GM13977 (cell line): ENCODE measurements at regions not wholly inside any gene's neighbourhood (a gene's known extent, or its start where the extent isn't known, plus 50 kb on each side); places are given as distances from the start of the nearest gene placed in this dataset.
"Not testable (repeated sequence)": the region's sequence is repeated elsewhere in the genome, so short reads cannot be mapped to it uniquely, and the experiment has no call there.

Experiments used
- DNase-seq: peaks from one replicate; pipeline ENCODE4 v3.0.0; 2012; ENCODE audit warnings: low spot score
- in situ Hi-C: fragments of 300-500 bp; cut with MboI; formaldehyde crosslinking; loops from one replicate; pipeline ENCODE4 v1.12.0; 2022; ENCODE audit warnings: low sequenced_read_pairs, low pct_unique_long_range_greater_than_20kb, mixed read lengths, inconsistent platforms; ENCODE audit not compliant: unreplicated experiment
- TF ChIP-seq, protein P1 (sequence below): IDR thresholded peaks from 2 replicates; pipeline ENCODE4 v1.5.1; 2012; ENCODE audit warnings: mild to moderate bottlenecking, control low read depth; ENCODE audit not compliant: insufficient read depth; ENCODE audit errors: extremely low read depth, missing control alignments

DNA sequence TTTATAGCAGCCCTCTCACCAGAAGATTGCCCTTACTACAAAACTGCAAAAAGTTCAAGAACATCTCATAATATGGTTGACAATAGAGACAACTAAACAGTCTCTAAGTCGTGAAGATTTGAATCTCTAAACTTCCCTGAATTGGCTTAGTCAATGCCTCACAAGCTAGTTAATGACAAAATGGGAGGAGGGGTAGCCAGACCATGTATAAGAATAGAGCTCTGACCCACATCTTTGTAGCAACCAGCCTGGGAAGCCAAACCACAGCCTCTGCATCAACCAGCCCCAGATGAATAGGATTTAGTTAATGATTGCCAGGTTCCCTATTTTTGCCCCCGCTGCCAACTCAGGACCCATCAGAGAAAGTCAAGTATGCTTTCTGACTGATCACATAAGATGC is 1265.9 kb upstream of the PCDH10 start:
- DNase-seq, in situ Hi-C loops: not testable (repeated sequence)

DNA sequence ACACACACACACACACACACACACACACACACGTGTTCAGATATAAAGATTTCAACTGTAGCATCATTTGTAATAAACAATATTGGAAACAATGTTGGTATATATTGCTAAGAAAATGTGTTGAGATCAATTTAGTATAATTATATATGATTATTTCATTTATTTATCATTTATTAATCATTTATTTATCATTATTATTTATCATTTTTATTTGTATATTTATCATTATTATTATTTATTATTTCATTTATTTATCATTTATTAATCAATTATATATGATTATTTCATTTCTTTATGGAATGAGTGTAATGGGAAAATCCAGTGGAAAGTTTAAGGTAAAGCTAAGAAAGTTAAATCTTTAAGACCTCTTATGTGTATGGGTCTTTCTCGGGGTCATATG is 1223.4 kb upstream of the PCDH10 start:
- in situ Hi-C loops, DNase-seq: not testable (repeated sequence)

DNA sequence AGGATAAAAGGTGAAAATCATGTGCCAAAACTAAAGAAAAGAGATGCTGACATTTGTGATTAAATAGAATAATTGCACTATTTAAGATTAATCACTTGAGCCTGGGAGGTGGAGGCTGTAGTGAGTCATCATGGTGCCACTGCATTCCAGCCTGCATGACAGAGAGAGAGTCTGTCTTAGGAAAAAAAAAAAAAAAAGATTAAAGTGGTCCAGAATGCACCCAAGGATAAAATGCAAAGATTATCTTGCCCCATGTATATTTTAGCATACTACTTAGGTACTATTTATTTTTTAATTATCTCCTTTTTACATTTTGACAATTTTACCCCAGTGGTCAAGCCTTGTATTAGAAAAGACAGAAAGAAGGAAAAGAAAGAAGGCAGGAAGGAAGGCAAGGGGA is 1181.4 kb upstream of the PCDH10 start:
- in situ Hi-C loops, DNase-seq: not testable (repeated sequence)

DNA sequence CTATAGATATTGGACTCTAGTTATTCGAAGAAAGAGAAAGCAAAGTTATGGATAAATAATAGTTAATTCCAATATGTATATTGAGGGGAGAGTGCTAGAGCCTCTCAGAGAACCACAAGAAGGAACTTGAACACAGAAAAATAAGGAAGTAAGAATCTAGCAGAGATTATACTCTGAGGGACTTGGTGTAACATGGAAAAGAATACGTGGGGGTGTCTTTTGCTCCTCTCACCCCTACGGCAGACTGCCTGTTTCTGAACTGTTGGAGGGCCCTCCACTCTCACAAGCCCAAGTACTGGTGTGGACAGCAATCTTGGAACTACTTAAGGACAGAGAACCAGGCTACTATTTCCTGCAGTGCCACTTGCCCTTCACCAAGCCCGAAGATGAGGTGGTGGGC is 1174.4 kb upstream of the PCDH10 start:
- DNase-seq, result no peak
- in situ Hi-C loops, result no loop called here
- TF ChIP-seq, protein P1, sequence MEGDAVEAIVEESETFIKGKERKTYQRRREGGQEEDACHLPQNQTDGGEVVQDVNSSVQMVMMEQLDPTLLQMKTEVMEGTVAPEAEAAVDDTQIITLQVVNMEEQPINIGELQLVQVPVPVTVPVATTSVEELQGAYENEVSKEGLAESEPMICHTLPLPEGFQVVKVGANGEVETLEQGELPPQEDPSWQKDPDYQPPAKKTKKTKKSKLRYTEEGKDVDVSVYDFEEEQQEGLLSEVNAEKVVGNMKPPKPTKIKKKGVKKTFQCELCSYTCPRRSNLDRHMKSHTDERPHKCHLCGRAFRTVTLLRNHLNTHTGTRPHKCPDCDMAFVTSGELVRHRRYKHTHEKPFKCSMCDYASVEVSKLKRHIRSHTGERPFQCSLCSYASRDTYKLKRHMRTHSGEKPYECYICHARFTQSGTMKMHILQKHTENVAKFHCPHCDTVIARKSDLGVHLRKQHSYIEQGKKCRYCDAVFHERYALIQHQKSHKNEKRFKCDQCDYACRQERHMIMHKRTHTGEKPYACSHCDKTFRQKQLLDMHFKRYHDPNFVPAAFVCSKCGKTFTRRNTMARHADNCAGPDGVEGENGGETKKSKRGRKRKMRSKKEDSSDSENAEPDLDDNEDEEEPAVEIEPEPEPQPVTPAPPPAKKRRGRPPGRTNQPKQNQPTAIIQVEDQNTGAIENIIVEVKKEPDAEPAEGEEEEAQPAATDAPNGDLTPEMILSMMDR, result no peak

DNA sequence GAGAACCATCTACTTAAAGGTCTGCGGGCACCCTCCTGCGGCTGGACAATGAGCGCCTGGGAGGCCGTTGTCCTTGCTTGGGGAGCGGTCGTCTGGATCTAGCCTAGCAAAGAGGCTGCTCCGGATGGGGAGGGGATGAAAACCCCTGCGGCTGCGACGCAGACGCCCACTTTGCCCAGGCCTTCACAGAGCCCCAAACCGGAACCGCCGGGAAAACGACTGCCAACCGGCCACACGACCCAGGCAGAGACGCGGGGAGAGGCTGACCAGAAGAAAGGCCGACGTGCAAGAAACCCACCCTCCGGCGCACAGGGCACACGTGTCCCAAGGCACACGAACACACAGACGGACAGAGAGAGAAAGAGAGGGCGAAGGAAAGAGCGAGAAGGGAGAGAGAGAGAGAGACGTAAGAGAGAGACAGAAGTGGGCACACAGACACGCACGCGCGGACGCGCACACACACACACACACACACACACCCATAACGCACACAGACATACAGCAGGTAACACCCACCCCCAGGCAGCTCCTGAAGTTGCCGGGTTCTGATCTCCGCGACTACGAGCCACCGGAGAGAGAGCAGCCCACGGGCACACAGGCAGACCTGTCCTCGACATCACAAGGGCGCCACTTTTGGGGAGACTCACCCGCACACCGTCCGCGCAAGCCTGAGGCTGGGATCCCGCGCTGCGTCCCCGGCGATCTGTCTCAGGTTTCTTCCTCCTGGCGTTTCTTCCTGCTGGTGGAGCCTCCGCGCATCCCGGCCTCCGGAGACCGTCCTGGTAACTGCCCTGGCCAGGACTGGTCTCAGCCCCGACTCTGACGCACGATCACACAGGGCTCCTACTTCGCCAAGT is 1173.6 kb upstream of the PCDH10 start:
- DNase-seq, in situ Hi-C loops: not testable (repeated sequence)

DNA sequence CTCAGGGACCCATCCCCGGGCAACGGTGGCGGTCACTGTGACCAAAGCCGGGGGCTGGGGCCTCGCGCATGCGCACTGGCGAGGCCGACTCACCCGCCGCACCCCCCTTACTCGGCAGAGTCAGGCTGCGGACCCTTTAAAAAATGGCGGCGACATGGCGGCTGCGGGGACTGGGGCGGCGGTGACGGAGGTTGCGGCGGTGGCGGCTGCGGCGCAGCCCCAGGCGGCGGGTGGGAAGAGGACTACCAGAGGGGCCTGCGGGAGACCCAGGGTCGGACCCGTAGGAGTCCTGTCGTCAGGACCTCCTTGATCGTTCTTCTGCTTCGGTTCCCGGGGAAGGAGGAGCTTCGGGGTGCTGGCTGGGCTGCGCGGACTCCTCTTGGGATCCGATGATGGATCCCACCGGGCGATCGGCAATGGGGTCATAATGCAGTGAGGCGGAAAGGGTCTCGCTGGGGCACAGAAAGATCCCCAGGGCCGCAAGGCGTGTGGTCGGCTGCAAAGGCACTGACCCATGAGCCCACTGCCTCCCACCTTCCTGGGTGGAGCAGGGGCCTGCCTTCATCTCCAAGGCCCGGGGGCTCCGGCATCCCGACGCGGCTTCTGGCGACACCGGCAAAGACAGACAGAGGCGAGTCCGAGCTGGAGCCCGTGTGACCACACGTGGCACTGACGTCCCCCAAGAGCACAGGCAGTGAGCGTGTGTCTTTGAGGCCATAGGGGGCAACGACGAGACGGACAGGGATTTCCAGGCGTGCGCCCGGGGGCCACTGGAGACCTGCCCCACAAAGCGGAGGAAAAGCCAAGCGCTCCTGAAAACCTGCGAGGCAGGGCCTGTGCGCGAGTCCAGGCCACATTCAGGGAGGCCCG is 1172.7 kb upstream of the PCDH10 start:
- in situ Hi-C loops, DNase-seq: not testable (repeated sequence)

DNA sequence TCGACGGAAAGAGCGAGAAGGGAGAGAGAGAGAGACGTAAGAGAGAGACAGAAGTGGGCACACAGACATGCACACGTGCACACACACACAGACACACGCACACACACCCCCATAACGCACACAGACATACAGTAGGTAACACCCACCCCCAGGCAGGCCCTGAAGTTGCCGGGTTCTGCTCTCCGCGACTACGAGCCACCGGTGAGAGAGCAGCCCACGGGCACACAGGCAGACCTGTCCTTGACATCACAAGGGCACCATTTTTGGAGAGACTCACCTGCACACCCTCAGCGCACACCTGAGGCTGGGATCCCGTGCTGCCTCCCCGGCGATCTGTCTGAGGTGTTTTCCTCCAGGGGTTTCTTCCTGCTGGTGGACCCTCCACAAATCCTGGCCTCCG is 1171.0 kb upstream of the PCDH10 start:
- DNase-seq, result no peak
- in situ Hi-C loops, result no loop called here
- TF ChIP-seq, protein P1, result no peak

DNA sequence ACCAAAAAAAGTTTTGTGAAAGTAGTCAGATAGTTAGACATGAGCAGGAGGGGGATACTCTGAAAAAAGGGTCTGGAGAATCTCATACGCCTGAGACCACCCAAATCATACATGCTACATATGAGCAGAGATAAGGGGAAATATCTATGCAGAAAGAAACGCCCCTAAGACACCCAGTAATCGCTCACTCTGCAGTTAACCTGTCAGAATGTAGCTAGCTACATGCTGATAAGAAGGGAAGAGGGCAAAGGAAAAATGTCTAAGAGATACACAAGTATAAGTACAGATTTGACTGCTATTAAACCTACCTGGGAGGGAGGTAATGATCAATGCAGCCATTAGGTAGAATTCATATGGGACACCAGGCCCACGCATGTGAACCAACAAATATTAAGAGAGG is 1159.5 kb upstream of the PCDH10 start:
- TF ChIP-seq, protein P1, result no peak
- in situ Hi-C loops, result no loop called here
- no peak for DNase-seq

DNA sequence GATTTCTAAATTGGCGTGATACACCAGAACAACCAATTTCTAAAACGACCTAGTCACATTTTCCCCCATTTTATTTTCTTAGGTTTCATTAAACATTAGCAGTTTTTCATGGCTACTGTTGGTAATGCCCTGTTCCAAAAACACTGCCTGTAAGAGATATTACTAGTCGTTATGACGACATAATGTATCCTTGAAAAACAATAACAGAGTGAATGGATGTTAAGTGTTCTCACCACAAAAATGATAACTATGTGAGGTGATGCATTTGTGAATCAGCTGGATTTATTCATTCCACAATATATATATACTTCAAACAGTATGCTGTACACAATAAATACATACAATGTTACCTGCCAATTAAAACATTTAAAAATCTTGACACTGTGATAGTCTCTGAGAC is 1147.6 kb upstream of the PCDH10 start:
- no peak for DNase-seq
- in situ Hi-C loops, result no loop called here

More for the DNA sequence above, 1147.6 kb upstream of the PCDH10 start:
- TF ChIP-seq, protein P1, result no peak
